G401.6 (cell line): ENCODE measurements at regions not wholly inside any gene's neighbourhood (a gene's known extent, or its start where the extent isn't known, plus 50 kb on each side); places are given as distances from the start of the nearest gene placed in this dataset.
"Not testable (repeated sequence)": the region's sequence is repeated elsewhere in the genome, so short reads cannot be mapped to it uniquely, and the experiment has no call there.

Experiments used
- FAIRE-seq: peaks from 2 replicates; lab custom pipeline; 2012; peaks lifted over from hg19 to GRCh38; lab: Jason Lieb, UNC

GRCh38 chr2:66171530-66171929 is 263.4 kb upstream of the MEIS1 start:
- no peak for FAIRE-seq

GRCh38 chr2:66170744-66171330 is 264.1 kb upstream of the MEIS1 start:
- no peak for FAIRE-seq

GRCh38 chr2:66169076-66169475 is 265.8 kb upstream of the MEIS1 start:
- FAIRE-seq: no peak

- no peak for FAIRE-seq
Measured at GRCh38 chr2:66164470-66164869, 270.5 kb upstream of the MEIS1 start.

GRCh38 chr2:66156171-66156570 is 278.8 kb upstream of the MEIS1 start:
- no peak for FAIRE-seq

GRCh38 chr2:66153941-66154340 is 281.0 kb upstream of the MEIS1 start:
- FAIRE-seq: no peak

- no peak for FAIRE-seq
Measured at GRCh38 chr2:66145490-66145889, 289.4 kb upstream of the MEIS1 start.

- FAIRE-seq: not testable (repeated sequence)
Measured at GRCh38 chr2:66144324-66144723, 290.6 kb upstream of the MEIS1 start.

- no peak for FAIRE-seq
Measured at GRCh38 chr2:66137606-66138130, 297.3 kb upstream of the MEIS1 start.

- no peak for FAIRE-seq
Measured at GRCh38 chr2:66134138-66134701, 300.7 kb upstream of the MEIS1 start.

- no peak for FAIRE-seq
Measured at GRCh38 chr2:66127656-66128055, 307.3 kb upstream of the MEIS1 start.

GRCh38 chr2:66127061-66127460 is 307.9 kb upstream of the MEIS1 start:
- no peak for FAIRE-seq

- no peak for FAIRE-seq
Measured at GRCh38 chr2:66125951-66126350, 309.0 kb upstream of the MEIS1 start.

- no peak for FAIRE-seq
Measured at GRCh38 chr2:66122516-66122915, 312.4 kb upstream of the MEIS1 start.

GRCh38 chr2:66121946-66122345 is 313.0 kb upstream of the MEIS1 start:
- FAIRE-seq: no peak

GRCh38 chr2:66113988-66114625 is 320.8 kb upstream of the MEIS1 start:
- FAIRE-seq: no peak

- FAIRE-seq: no peak
Measured at GRCh38 chr2:66111706-66112105, 323.2 kb upstream of the MEIS1 start.

- no peak for FAIRE-seq
Measured at GRCh38 chr2:66110608-66111007, 324.3 kb upstream of the MEIS1 start.

GRCh38 chr2:66110086-66110485 is 324.8 kb upstream of the MEIS1 start:
- no peak for FAIRE-seq

- FAIRE-seq: no peak
Measured at GRCh38 chr2:66109419-66109818, 325.5 kb upstream of the MEIS1 start.

GRCh38 chr2:66105066-66105753 is 329.7 kb upstream of the MEIS1 start:
- FAIRE-seq: no peak

GRCh38 chr2:66103581-66103980 is 331.3 kb upstream of the MEIS1 start:
- no peak for FAIRE-seq

GRCh38 chr2:66101206-66101605 is 333.7 kb upstream of the MEIS1 start:
- FAIRE-seq: no peak
